Endothelial cell of umbilical vein (primary cell): ENCODE measurements at regions not wholly inside any gene's neighbourhood (a gene's known extent, or its start where the extent isn't known, plus 50 kb on each side); places are given as distances from the start of the nearest gene placed in this dataset.

Source experiments
- BruUV-seq: library from RNA; stranded (reverse); fragments of 400-500 nt; replicated peaks from 2 replicates; lab custom pipeline; 2021; lab: Mats Ljungman, UMichigan
- CTCF ChIA-PET: fragments of 300-600, 350-600 bp; sonication (Branson Sonifier 250); formaldehyde crosslinking; loops from one replicate; lab custom pipeline; 2021; ENCODE audit warnings: antibody characterized with exemption, inconsistent platforms; lab: Charles Lee
- POLR2A ChIA-PET: fragments of 300-600, 350-600 bp; sonication (Branson Sonifier 250); formaldehyde crosslinking; loops from one replicate; lab custom pipeline; 2021; ENCODE audit warnings: antibody characterized with exemption, inconsistent platforms; lab: Charles Lee
- DNase-seq: peaks from one replicate; pipeline ENCODE4 v3.0.0-alpha.2; 2011; ENCODE audit warnings: low read depth, low spot score
- FAIRE-seq: peaks from 2 replicates; lab custom pipeline; 2011; peaks lifted over from hg19 to GRCh38; lab: Jason Lieb, UNC
- H2AFZ ChIP-seq: 2 replicates; pipeline ENCODE4 v1.6.0; 2012; ENCODE audit warnings: low read depth, low read length, control low read depth, inconsistent platforms
- H3K27ac ChIP-seq: 2 replicates; pipeline ENCODE4 v1.5.1; 2011; ENCODE audit warnings: low read depth, mild to moderate bottlenecking, control low read depth, low read length, moderate library complexity; ENCODE audit not compliant: insufficient read depth
- H3K27me3 ChIP-seq, 2 experiments: 2 replicates each; pipeline versions ENCODE4 v1.6.0 to v1.6.1; 2011; ENCODE audit warnings: low read length in 2 of 2, mixed read lengths in 1 of 2; ENCODE audit not compliant: control insufficient read depth in 2 of 2, insufficient read depth in 2 of 2
- H3K36me3 ChIP-seq, 2 experiments: 2 replicates in 1 of 2; 3 replicates in 1 of 2; pipeline ENCODE4 v1.5.1; 2011; ENCODE audit warnings: low read length in 2 of 2, mild to moderate bottlenecking in 1 of 2, moderate library complexity in 1 of 2; ENCODE audit not compliant: control insufficient read depth in 2 of 2, insufficient read depth in 2 of 2; ENCODE audit errors: extremely low read depth in 1 of 2
- H3K4me1 ChIP-seq: 3 replicates; pipeline ENCODE4 v1.5.1; 2011; ENCODE audit warnings: mild to moderate bottlenecking, low read length; ENCODE audit not compliant: control insufficient read depth, insufficient read depth; ENCODE audit errors: extremely low read depth
- H3K4me2 ChIP-seq: 2 replicates; pipeline ENCODE4 v1.6.1; 2011; ENCODE audit warnings: low read length, control low read depth, mixed read lengths; ENCODE audit not compliant: insufficient read depth
- H3K4me3 ChIP-seq, 3 experiments: fragments of 200-600 bp in 1 of 3; sonication (generic), shearing (Covaris generic) in 1 of 3; replicated peaks in 1 of 3; 2 replicates each; pipeline ENCODE4 v1.5.1; 2011 to 2016; ENCODE audit warnings: control low read depth in 3 of 3, low read length in 3 of 3, mild to moderate bottlenecking in 2 of 3, inconsistent platforms in 1 of 3, low read depth in 1 of 3, moderate library complexity in 1 of 3; ENCODE audit not compliant: insufficient read depth in 1 of 3
- H3K79me2 ChIP-seq: 2 replicates; pipeline ENCODE4 v1.6.0; 2012; ENCODE audit warnings: low read length, inconsistent platforms; ENCODE audit not compliant: control insufficient read depth, insufficient read depth
- H3K9ac ChIP-seq: replicated peaks from 2 replicates; pipeline ENCODE3; 2011; ENCODE audit warnings: low read length, control low read depth; ENCODE audit not compliant: insufficient read depth; ENCODE audit errors: extremely low read depth
- H3K9me1 ChIP-seq: replicated peaks from 3 replicates; pipeline ENCODE4 v1.6.0; 2011; ENCODE audit warnings: mild to moderate bottlenecking, low read length; ENCODE audit not compliant: control insufficient read depth, insufficient read depth; ENCODE audit errors: extremely low read depth
- H3K9me3 ChIP-seq: replicated peaks from 2 replicates; pipeline ENCODE4 v1.5.1; 2012; ENCODE audit warnings: low read length, inconsistent platforms; ENCODE audit not compliant: control insufficient read depth, insufficient read depth
- H4K20me1 ChIP-seq: replicated peaks from 2 replicates; pipeline ENCODE3; 2011; ENCODE audit warnings: mild to moderate bottlenecking, low read length; ENCODE audit not compliant: control insufficient read depth, insufficient read depth; ENCODE audit errors: extremely low read depth
- EZH2 ChIP-seq: IDR thresholded peaks from 2 replicates; pipeline ENCODE4 v1.6.1; 2012; ENCODE audit warnings: borderline replicate concordance, low read depth, mild to moderate bottlenecking, moderate library complexity, low read length, inconsistent platforms; ENCODE audit not compliant: severe bottlenecking
- FOS ChIP-seq: IDR thresholded peaks from 2 replicates; pipeline ENCODE4 v1.6.1; 2011; ENCODE audit warnings: mild to moderate bottlenecking, low read length, moderate library complexity, borderline replicate concordance; ENCODE audit not compliant: insufficient read depth
- GATA2 ChIP-seq: IDR thresholded peaks from 2 replicates; pipeline ENCODE4 v1.7.0; 2011; ENCODE audit warnings: low read depth, mild to moderate bottlenecking, moderate library complexity, mixed read lengths, low read length; ENCODE audit not compliant: insufficient read length, insufficient read depth
- JUN ChIP-seq: IDR thresholded peaks from 2 replicates; pipeline ENCODE4 v1.6.1; 2011; ENCODE audit warnings: borderline replicate concordance, low read depth; ENCODE audit not compliant: insufficient read length, insufficient read depth
- MYC ChIP-seq: IDR thresholded peaks from one replicate; pipeline ENCODE4 v1.6.1; 2011; ENCODE audit warnings: mild to moderate bottlenecking, low read depth, low read length
- POLR2A ChIP-seq: IDR thresholded peaks from 2 replicates; pipeline ENCODE4 v1.6.1; 2012; ENCODE audit warnings: low read depth, mild to moderate bottlenecking, control low read depth, low read length
- POLR2AphosphoS5 ChIP-seq: IDR thresholded peaks from 2 replicates; pipeline ENCODE4 v1.6.1; 2012; ENCODE audit warnings: low read depth, mild to moderate bottlenecking, control low read depth, low read length, moderate library complexity; ENCODE audit not compliant: insufficient read depth
- dilution Hi-C: fragments of 300-500 bp; cut with MboI; formaldehyde crosslinking; loops from one replicate; pipeline ENCODE4 v1.15.0; 2019; ENCODE audit warnings: low sequenced_read_pairs; ENCODE audit not compliant: extremely low pct_ligation_motif_present
- intact Hi-C: fragments of 100-400 bp; cut with micrococcal nuclease; formaldehyde crosslinking; loops from one replicate; pipeline ENCODE4 v1.10.0; 2022
- TF ChIP-seq, protein P1 (sequence below): IDR thresholded peaks from 2 replicates; pipeline ENCODE4 v1.6.1; 2011; ENCODE audit not compliant: insufficient read depth, insufficient read length
- TF ChIP-seq, protein P2 (sequence below), 2 donors: IDR thresholded peaks; 1 replicate in 1 of 2; 2 replicates in 1 of 2; pipeline ENCODE4 v1.5.1; 2011; ENCODE audit warnings: low read length in 2 of 2, mild to moderate bottlenecking in 2 of 2, moderate library complexity in 2 of 2, control low read depth in 1 of 2, inconsistent platforms in 1 of 2, low read depth in 1 of 2; ENCODE audit not compliant: insufficient read depth in 1 of 2; ENCODE audit errors: extremely low read depth in 1 of 2

DNA sequence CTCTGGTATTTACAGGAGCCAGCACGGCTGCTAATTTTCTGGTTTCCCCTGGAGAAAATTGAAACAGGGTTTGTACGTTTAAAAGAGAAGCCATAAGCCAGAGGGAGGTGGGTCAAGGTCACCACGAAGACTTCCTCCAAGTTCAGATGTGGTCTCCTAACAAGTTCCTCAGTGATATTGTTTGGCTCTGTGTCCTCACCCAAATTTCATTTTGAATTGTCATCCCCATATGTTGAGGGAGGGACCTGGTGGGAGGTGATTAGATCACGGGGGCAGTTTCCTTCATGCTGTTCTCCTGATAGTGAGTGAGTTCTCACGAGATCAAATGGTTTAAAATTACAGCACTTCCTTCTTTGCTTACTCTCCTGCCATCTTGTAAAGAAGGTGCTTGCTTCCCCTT lies 295.4 kb upstream of the DAB1 start:
- Histone ChIP-seq H3K9me1 (no peaks in the 10 kb centered on the region), H3K4me2 (no peak overlapping the region), H4K20me1 (no peaks in the 10 kb centered on the region), H3K36me3 (no peaks in the 10 kb centered on the region), H3K9ac (no peak overlapping the region), H3K79me2 (no peaks in the 10 kb centered on the region), H3K9me3 (no peaks in the 10 kb centered on the region), H3K4me1 (no peaks in the 10 kb centered on the region), H3K27ac (no peak overlapping the region), H2AFZ (no peak overlapping the region), H3K4me3 (no peak overlapping the region), H3K27me3 (no peaks in the 10 kb centered on the region)
- DNase-seq (no peak), FAIRE-seq (no peak)
- ChIA-PET CTCF (no interaction called here), POLR2A (no interaction called here)
- intact Hi-C loops: no loop called here
- BruUV-seq: no TSS peak
- TF ChIP-seq EZH2 (no peak), JUN (no peak)
- TF ChIP-seq, protein P1, sequence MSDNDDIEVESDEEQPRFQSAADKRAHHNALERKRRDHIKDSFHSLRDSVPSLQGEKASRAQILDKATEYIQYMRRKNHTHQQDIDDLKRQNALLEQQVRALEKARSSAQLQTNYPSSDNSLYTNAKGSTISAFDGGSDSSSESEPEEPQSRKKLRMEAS: no peak
- TF ChIP-seq, protein P2, sequence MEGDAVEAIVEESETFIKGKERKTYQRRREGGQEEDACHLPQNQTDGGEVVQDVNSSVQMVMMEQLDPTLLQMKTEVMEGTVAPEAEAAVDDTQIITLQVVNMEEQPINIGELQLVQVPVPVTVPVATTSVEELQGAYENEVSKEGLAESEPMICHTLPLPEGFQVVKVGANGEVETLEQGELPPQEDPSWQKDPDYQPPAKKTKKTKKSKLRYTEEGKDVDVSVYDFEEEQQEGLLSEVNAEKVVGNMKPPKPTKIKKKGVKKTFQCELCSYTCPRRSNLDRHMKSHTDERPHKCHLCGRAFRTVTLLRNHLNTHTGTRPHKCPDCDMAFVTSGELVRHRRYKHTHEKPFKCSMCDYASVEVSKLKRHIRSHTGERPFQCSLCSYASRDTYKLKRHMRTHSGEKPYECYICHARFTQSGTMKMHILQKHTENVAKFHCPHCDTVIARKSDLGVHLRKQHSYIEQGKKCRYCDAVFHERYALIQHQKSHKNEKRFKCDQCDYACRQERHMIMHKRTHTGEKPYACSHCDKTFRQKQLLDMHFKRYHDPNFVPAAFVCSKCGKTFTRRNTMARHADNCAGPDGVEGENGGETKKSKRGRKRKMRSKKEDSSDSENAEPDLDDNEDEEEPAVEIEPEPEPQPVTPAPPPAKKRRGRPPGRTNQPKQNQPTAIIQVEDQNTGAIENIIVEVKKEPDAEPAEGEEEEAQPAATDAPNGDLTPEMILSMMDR (IDR thresholded peaks at IDR 0.05; ENCODE audit: extremely low read depth in 1 of 2, insufficient read depth in 1 of 2, low read depth in 1 of 2, low read length in 2 of 2): no peak
- dilution Hi-C loops: no loop called here

DNA sequence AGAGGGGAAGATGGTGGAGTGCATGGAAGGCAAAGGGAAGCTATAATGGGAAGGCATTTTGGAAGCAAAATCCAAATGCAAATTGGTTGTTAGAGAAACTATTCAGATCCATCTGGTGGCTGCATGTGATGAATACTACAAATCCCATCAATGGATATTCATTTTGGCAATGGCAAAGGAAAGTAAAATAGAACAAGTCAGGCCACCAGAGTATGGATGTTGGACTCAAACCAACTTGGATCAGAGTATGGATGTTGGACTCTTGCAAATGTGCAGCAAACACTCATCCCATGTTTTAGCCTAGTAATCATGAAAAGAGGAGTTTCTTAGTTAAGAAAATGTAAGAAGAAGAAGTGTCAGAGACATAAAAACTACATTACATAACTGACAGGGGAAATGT lies 289.6 kb upstream of the DAB1 start:
- intact Hi-C loops: no loop called here

More for the DNA sequence above, 289.6 kb upstream of the DAB1 start:
- H3K36me3 ChIP-seq: no peaks in the 10 kb centered on the region
- TF ChIP-seq POLR2A: no peak
- TF ChIP-seq POLR2AphosphoS5: no peak
- no peak for TF ChIP-seq GATA2
- no peak for TF ChIP-seq MYC
- TF ChIP-seq FOS: no peak
- TF ChIP-seq, protein P2 (IDR thresholded peaks at IDR 0.05; ENCODE audit: extremely low read depth in 1 of 2, insufficient read depth in 1 of 2, low read depth in 1 of 2, low read length in 2 of 2): no peak
- no peak for TF ChIP-seq JUN
- TF ChIP-seq EZH2: no peak
- ChIA-PET CTCF (no interaction called here), POLR2A (no interaction called here)
- no peaks in the 10 kb centered on the region for H3K9me3 ChIP-seq
- H3K9me1 ChIP-seq: no peaks in the 10 kb centered on the region
- H4K20me1 ChIP-seq: no peaks in the 10 kb centered on the region
- FAIRE-seq: no peak
- no peak overlapping the region for H3K4me3 ChIP-seq
- H2AFZ ChIP-seq: no peak overlapping the region
- no peak overlapping the region for H3K9ac ChIP-seq
- no peaks in the 10 kb centered on the region for H3K79me2 ChIP-seq
- dilution Hi-C loops: no loop called here
- no TSS peak for BruUV-seq
- H3K4me1 ChIP-seq: no peaks in the 10 kb centered on the region
- H3K4me2 ChIP-seq: no peak overlapping the region
- H3K27ac ChIP-seq: no peak overlapping the region
- H3K27me3 ChIP-seq: no peaks in the 10 kb centered on the region
- no peak for DNase-seq
